ENCODE measurements at regions not wholly inside any gene's neighbourhood (a gene's known extent, or its start where the extent isn't known, plus 50 kb on each side); places are given as distances from the start of the nearest gene placed in this dataset.

DNA sequence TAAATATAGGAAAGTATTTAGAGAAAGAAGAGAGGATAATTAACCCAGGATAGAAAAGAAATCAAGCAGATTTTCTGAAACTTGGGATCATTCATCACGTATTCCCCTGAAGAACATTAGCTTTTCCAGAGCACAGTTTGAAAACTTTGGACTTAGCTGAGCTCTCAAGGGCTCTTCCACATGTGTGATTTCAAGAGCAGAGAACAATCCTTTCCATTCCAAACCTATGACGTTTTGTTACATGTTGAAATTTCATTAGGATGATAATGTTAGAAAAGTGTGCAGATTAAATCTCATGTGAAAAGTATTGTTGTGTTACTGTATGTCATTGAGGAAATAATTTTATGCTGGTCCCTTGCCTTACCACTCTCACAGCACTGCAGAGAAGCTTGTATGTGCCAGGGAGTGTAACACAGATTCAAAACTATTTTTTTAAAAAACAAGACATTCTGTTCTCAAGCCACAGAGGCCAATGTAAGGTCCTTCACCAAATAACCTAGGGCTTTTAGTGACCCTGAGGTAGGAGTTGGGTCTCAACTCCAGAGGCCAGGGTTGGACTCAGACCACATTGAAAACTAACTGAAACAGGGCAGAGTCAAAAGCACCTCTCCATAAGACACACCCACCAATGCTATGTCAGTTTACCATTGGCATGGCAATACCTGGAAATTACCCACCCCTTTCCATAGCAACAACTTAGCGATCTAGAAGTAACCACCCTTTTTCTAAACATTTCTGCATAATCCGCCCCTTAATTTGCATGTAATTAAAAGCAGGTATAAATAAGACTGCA is 141.3 kb downstream of the ANXA5 start:
- no peaks in the 10 kb centered on the region for H3K4me1 Mint-ChIP-seq (ENCODE audit: low read depth)
- no peaks in the 10 kb centered on the region for H3K9me3 Mint-ChIP-seq
- H3K36me3 Mint-ChIP-seq (ENCODE audit: low read depth), result no peaks in the 10 kb centered on the region
- H3K27ac Mint-ChIP-seq, result no peak overlapping the region
- H3K27me3 Mint-ChIP-seq, result no peaks in the 10 kb centered on the region
- intact Hi-C loops (cut with micrococcal nuclease), result no loop called here
- no peak overlapping the region for H3K4me3 Mint-ChIP-seq

- no peaks in the 10 kb centered on the region for H3K36me3 Mint-ChIP-seq (ENCODE audit: low read depth)
- H3K27ac Mint-ChIP-seq, result no peak overlapping the region
- H3K4me1 Mint-ChIP-seq (ENCODE audit: low read depth), result no peaks in the 10 kb centered on the region
- H3K4me3 Mint-ChIP-seq, result no peak overlapping the region
- no peaks in the 10 kb centered on the region for H3K27me3 Mint-ChIP-seq
- intact Hi-C loops (cut with micrococcal nuclease), result no loop called here
- H3K9me3 Mint-ChIP-seq, result peaks cover 6% of the 10 kb centered on the region
These were observed 142.4 kb downstream of the ANXA5 start for GRCh38 chr4:121554382-121554781.

DNA sequence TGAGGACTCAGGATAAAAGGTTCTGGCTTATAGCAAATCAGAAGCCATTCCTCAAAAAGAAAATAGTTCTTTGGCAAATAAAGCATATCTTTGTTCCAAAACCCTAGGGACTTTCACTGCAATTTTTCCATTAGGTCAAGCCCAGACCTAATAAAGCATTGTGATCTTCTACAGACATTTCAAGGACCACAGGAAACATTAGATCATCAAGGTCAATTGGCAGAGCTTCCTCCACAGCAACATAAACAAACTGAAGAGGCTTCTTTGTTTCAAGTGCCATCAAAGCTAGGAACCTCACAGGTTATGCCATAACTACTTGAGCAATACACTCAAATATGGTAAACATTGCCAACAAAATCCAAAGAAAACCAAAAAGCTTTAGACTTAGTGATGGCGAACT is 144.9 kb downstream of the ANXA5 start:
- H3K4me1 Mint-ChIP-seq (ENCODE audit: low read depth), result no peaks in the 10 kb centered on the region
- no peaks in the 10 kb centered on the region for H3K27me3 Mint-ChIP-seq
- no peak overlapping the region for H3K27ac Mint-ChIP-seq
- H3K4me3 Mint-ChIP-seq, result no peak overlapping the region
- no peaks in the 10 kb centered on the region for H3K36me3 Mint-ChIP-seq (ENCODE audit: low read depth)
- H3K9me3 Mint-ChIP-seq, result peaks cover 14% of the 10 kb centered on the region
- intact Hi-C loops (cut with micrococcal nuclease), result no loop called here

- H3K36me3 Mint-ChIP-seq (ENCODE audit: low read depth), result no peaks in the 10 kb centered on the region
These were observed 145.5 kb downstream of the ANXA5 start for GRCh38 chr4:121551271-121551670.

DNA sequence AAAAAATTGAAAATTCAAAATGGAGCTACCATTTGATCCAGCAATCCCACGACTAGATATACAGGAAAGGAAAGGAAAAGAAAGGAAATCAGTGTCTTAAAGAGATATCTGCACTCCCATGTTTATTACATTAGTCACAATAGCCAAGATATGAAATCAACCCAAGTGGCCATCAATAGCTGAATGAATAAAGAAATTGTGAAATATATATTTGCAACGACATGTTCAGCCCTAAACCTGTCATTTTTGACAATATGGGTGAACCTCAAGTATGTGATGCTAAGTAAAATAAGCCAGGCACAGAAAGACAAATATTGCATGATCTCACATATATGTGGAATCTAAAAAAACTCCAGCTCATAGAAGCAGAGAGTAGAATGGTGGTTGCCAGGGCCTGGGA is 155.1 kb downstream of the ANXA5 start:
- H3K27me3 Mint-ChIP-seq, result no peaks in the 10 kb centered on the region
- peaks cover 12% of the 10 kb centered on the region for H3K9me3 Mint-ChIP-seq
- no peaks in the 10 kb centered on the region for H3K4me1 Mint-ChIP-seq (ENCODE audit: low read depth)
- H3K4me3 Mint-ChIP-seq, result no peak overlapping the region
- H3K27ac Mint-ChIP-seq, result no peak overlapping the region
- intact Hi-C loops (cut with micrococcal nuclease), result no loop called here
- H3K36me3 Mint-ChIP-seq (ENCODE audit: low read depth), result no peaks in the 10 kb centered on the region

More at GRCh38 chr4:121551271-121551670, 145.5 kb downstream of the ANXA5 start:
- no peak overlapping the region for H3K27ac Mint-ChIP-seq
- intact Hi-C loops (cut with micrococcal nuclease), result no loop called here
- H3K4me3 Mint-ChIP-seq, result no peak overlapping the region
- H3K9me3 Mint-ChIP-seq, result peaks cover 20% of the 10 kb centered on the region
- H3K27me3 Mint-ChIP-seq, result no peaks in the 10 kb centered on the region
- H3K4me1 Mint-ChIP-seq (ENCODE audit: low read depth), result no peaks in the 10 kb centered on the region

DNA sequence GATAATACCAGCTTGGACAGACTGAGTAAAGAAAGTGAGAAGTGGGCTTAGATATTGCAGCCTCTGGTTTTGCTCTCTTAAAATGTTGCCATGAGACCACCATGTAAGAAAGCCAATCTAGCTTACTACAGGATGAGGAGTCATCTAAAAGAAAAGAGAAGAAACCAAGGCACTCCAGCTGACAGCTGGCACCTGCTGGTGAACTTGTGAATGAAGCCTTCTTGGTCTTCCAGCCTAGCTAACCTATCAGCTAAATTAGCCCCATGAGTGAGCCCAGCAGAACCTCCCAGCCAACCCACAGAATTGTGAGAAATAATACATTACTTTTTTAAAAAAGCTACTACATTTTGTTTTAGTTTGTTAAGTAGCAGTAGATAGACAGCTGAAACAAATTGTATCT is 154.5 kb upstream of the QRFPR start:
- no peaks in the 10 kb centered on the region for H3K9me3 Mint-ChIP-seq
- H3K36me3 Mint-ChIP-seq (ENCODE audit: low read depth), result no peaks in the 10 kb centered on the region
- no peak overlapping the region for H3K27ac Mint-ChIP-seq
- intact Hi-C loops (cut with micrococcal nuclease), result no loop called here
- no peaks in the 10 kb centered on the region for H3K4me1 Mint-ChIP-seq (ENCODE audit: low read depth)
- no peak overlapping the region for H3K4me3 Mint-ChIP-seq
- no peaks in the 10 kb centered on the region for H3K27me3 Mint-ChIP-seq

- H3K36me3 Mint-ChIP-seq (ENCODE audit: low read depth), result no peaks in the 10 kb centered on the region
- H3K4me3 Mint-ChIP-seq, result no peak overlapping the region
- H3K4me1 Mint-ChIP-seq (ENCODE audit: low read depth), result no peaks in the 10 kb centered on the region
- no peaks in the 10 kb centered on the region for H3K27me3 Mint-ChIP-seq
- intact Hi-C loops (cut with micrococcal nuclease), result no loop called here
- no peaks in the 10 kb centered on the region for H3K9me3 Mint-ChIP-seq
- H3K27ac Mint-ChIP-seq, result no peak overlapping the region
These were observed 153.4 kb upstream of the QRFPR start for GRCh38 chr4:121534187-121534586.

DNA sequence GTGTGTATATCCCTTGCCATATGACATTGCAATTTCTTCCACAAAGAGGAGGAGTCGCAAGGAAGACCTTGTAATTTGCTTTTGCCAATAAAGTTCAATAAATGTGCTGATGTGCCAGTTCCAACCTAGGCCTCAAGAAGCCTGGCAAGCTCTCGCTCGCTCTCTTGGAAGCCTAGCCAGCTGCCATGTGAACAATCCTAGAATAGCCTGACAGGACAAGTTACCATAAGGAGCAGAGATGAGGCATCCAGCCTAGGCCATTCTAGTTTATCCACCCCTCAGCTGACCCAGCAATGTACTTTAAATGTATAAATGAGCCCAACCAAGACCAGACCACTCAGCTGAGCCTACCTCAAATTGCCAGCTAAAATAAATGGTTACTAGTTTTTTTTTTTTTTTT is 145.7 kb upstream of the QRFPR start:
- Mint-ChIP-seq H3K27me3 (no peaks in the 10 kb centered on the region), H3K36me3 (ENCODE audit: low read depth) (no peaks in the 10 kb centered on the region), H3K27ac (no peak overlapping the region), H3K9me3 (peaks cover 6% of the 10 kb centered on the region), H3K4me3 (no peak overlapping the region), H3K4me1 (ENCODE audit: low read depth) (no peaks in the 10 kb centered on the region)
- intact Hi-C loops (cut with micrococcal nuclease), result no loop called here

GRCh38 chr4:121519236-121519838 is 138.5 kb upstream of the QRFPR start:
- no peak overlapping the region for H3K4me3 Mint-ChIP-seq
- H3K27me3 Mint-ChIP-seq, result no peaks in the 10 kb centered on the region
- H3K4me1 Mint-ChIP-seq (ENCODE audit: low read depth), result no peaks in the 10 kb centered on the region
- no peaks in the 10 kb centered on the region for H3K36me3 Mint-ChIP-seq (ENCODE audit: low read depth)
- no peak overlapping the region for H3K27ac Mint-ChIP-seq
- intact Hi-C loops (cut with micrococcal nuclease), result no loop called here
- peaks cover 12% of the 10 kb centered on the region for H3K9me3 Mint-ChIP-seq

DNA sequence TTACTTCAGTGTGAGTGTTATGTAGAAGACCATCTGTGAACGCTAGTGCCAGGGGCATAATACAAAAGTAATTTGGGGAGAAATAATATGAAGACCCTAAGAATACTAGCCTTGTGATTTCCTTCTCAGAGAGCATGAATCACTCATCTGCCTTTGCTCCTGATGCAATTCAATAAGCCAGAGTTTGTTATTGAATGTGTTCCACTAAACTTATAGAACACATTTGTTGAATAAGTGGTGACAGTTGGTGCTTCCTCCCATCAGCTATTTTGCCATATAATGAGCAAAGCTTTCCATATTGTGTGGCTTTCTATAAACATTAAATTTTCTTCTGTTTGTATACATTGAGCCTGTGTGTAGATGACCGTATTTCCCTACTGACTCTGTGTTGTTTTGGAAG is 136.4 kb upstream of the QRFPR start:
- peaks cover 12% of the 10 kb centered on the region for H3K9me3 Mint-ChIP-seq
- H3K4me3 Mint-ChIP-seq, result no peak overlapping the region
- no peaks in the 10 kb centered on the region for H3K4me1 Mint-ChIP-seq (ENCODE audit: low read depth)
- intact Hi-C loops (cut with micrococcal nuclease), result no loop called here
- H3K36me3 Mint-ChIP-seq (ENCODE audit: low read depth), result no peaks in the 10 kb centered on the region
- no peaks in the 10 kb centered on the region for H3K27me3 Mint-ChIP-seq
- no peak overlapping the region for H3K27ac Mint-ChIP-seq

GRCh38 chr4:121514443-121514842 is 133.6 kb upstream of the QRFPR start:
- intact Hi-C loops (cut with micrococcal nuclease), result no loop called here
- H3K4me1 Mint-ChIP-seq (ENCODE audit: low read depth), result no peaks in the 10 kb centered on the region
- no peaks in the 10 kb centered on the region for H3K36me3 Mint-ChIP-seq (ENCODE audit: low read depth)
- peaks cover 12% of the 10 kb centered on the region for H3K9me3 Mint-ChIP-seq
- no peak overlapping the region for H3K27ac Mint-ChIP-seq
- H3K4me3 Mint-ChIP-seq, result no peak overlapping the region
- H3K27me3 Mint-ChIP-seq, result no peaks in the 10 kb centered on the region

- Mint-ChIP-seq H3K36me3 (ENCODE audit: low read depth) (no peaks in the 10 kb centered on the region), H3K27ac (no peak overlapping the region), H3K9me3 (no peaks in the 10 kb centered on the region), H3K4me1 (ENCODE audit: low read depth) (no peaks in the 10 kb centered on the region), H3K4me3 (no peak overlapping the region), H3K27me3 (no peaks in the 10 kb centered on the region)
- intact Hi-C loops (cut with micrococcal nuclease), result no loop called here
These were observed 129.6 kb upstream of the QRFPR start for GRCh38 chr4:121510341-121510874.

- H3K27me3 Mint-ChIP-seq, result no peaks in the 10 kb centered on the region
- intact Hi-C loops (cut with micrococcal nuclease), result loop anchor here (2.0 to 10.0 kb wide), 2 partner anchors 170 to 242 kb away; no protein-coding TSS in a partner anchor
These were observed 104.5 kb upstream of the QRFPR start for GRCh38 chr4:121485190-121485804.

GRCh38 chr4:121484633-121485032 is 103.8 kb upstream of the QRFPR start:
- Mint-ChIP-seq H3K27me3 (no peaks in the 10 kb centered on the region), H3K4me1 (ENCODE audit: low read depth) (peaks cover 8% of the 10 kb centered on the region), H3K4me3 (no peak overlapping the region), H3K27ac (no peak overlapping the region), H3K9me3 (no peaks in the 10 kb centered on the region), H3K36me3 (ENCODE audit: low read depth) (no peaks in the 10 kb centered on the region)
- intact Hi-C loops (cut with micrococcal nuclease), result loop anchor here (1.0 to 10.0 kb wide), 3 partner anchors 170 to 252 kb away; no protein-coding TSS in a partner anchor

More at GRCh38 chr4:121485190-121485804, 104.5 kb upstream of the QRFPR start:
- H3K4me3 Mint-ChIP-seq, result no peak overlapping the region
- no peaks in the 10 kb centered on the region for H3K9me3 Mint-ChIP-seq
- peaks cover 8% of the 10 kb centered on the region for H3K4me1 Mint-ChIP-seq (ENCODE audit: low read depth)
- no peaks in the 10 kb centered on the region for H3K36me3 Mint-ChIP-seq (ENCODE audit: low read depth)
- H3K27ac Mint-ChIP-seq, result no peak overlapping the region

Data from dendritic cell treated with granulocyte-macrophage colony-stimulating factor and Interleukin-4, amounts not matched to agents 40 ng/mL and 50 ng/mL, for 4 days (primary cell).